Activated CD4-positive, alpha-beta T cell treated with anti-CD3 and anti-CD28 coated beads for 36 hours (primary cell): ENCODE measurements at regions not wholly inside any gene's neighbourhood (a gene's known extent, or its start where the extent isn't known, plus 50 kb on each side); places are given as distances from the start of the nearest gene placed in this dataset.

Source experiments
- ATAC-seq: fragments of 200-7000 bp; cut with Tn5 transposase; one replicate; pipeline ENCODE4 v1.10.0; 2021; ENCODE audit warnings: mild to moderate bottlenecking, moderate library complexity
- CTCF ChIA-PET: fragments of 350-600 bp; sonication (Branson Sonifier 250); formaldehyde crosslinking; loops from one replicate; lab custom pipeline; 2021; ENCODE audit warnings: antibody characterized with exemption; lab: Charles Lee
- POLR2A ChIA-PET: fragments of 350-600 bp; sonication (Branson Sonifier 250); formaldehyde crosslinking; loops from one replicate; lab custom pipeline; 2021; ENCODE audit warnings: antibody characterized with exemption, inconsistent platforms; lab: Charles Lee
- DNase-seq: peaks from one replicate; pipeline ENCODE4 v3.0.0-alpha.2; 2020
- H3K27ac Mint-ChIP-seq: one replicate; pipeline ENCODE4 v1.8.0; 2021; ENCODE audit warnings: mixed read lengths
- H3K27me3 Mint-ChIP-seq: one replicate; pipeline ENCODE4 v1.8.0; 2021; ENCODE audit warnings: mixed read lengths
- H3K36me3 Mint-ChIP-seq: one replicate; pipeline ENCODE4 v1.8.0; 2021; ENCODE audit warnings: low read depth, mixed read lengths
- H3K4me1 Mint-ChIP-seq: one replicate; pipeline ENCODE4 v1.8.0; 2021; ENCODE audit warnings: mixed read lengths
- H3K4me3 Mint-ChIP-seq: one replicate; pipeline ENCODE4 v1.8.0; 2021; ENCODE audit warnings: mild to moderate bottlenecking, moderate library complexity, mixed read lengths
- H3K9me3 Mint-ChIP-seq: one replicate; pipeline ENCODE4 v1.8.0; 2021; ENCODE audit warnings: low read depth, mixed read lengths
- intact Hi-C, 2 experiments: fragments of 100-400 bp; cut with DNase I in 1 of 2; cut with micrococcal nuclease in 1 of 2; formaldehyde crosslinking; loops; one replicate each; pipeline versions ENCODE4 v1.14.2 to v1.15.1; 2022 to 2024; cut with DNase I, micrococcal nuclease

DNA sequence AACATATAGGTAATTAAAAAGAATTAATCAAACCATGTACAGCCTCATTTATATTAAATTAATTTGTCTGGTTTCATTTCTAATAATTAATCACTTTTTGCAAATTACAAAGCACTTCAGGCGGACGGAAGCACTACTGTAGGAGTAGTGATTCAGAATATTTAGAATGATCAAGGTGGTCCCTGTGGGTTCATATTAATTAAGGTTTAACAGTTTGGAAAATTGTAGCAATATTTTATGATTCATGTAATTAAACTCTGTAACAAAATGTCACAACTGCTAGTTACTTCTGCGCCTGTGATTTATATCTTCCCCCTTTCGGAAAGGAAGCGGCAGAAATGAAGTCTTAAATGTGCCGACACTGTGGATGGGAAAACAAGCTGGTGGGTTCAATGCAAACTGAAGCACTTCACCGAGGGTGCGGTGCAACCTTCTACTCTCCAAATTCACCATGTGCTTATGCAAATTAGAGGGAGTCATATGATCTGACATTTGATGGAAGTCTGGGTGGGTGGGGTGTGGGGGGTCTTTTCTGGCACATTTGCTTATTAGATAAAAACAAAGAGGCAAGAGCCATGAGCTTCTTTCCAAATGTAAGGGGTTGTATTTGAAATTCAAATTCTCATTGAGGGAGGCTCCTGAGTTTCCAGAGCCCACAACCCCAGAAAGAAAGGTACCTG lies 679.4 kb downstream of the TOX3 start:
- Mint-ChIP-seq H3K27me3 (no peaks in the 10 kb centered on the region), H3K9me3 (peaks cover 4% of the 10 kb centered on the region), H3K27ac (no peak overlapping the region), H3K4me3 (no peak overlapping the region), H3K4me1 (no peaks in the 10 kb centered on the region), H3K36me3 (no peaks in the 10 kb centered on the region)
- intact Hi-C loops = no loop called here
- CTCF ChIA-PET = interaction anchor here (0.7 kb wide), 1 partner anchor 16 kb away, joined by 3 read pairs; no protein-coding TSS in a partner anchor
- POLR2A ChIA-PET = no interaction called here
- DNase-seq (no peak), ATAC-seq (no peak)

GRCh38 chr16:51864575-51864974 lies 682.4 kb downstream of the TOX3 start:
- H3K4me1 Mint-ChIP-seq = no peaks in the 10 kb centered on the region
- CTCF ChIA-PET = no interaction called here
- no peak overlapping the region for H3K27ac Mint-ChIP-seq
- POLR2A ChIA-PET = no interaction called here
- intact Hi-C loops = no loop called here
- DNase-seq = no peak
- H3K36me3 Mint-ChIP-seq = no peaks in the 10 kb centered on the region
- no peaks in the 10 kb centered on the region for H3K27me3 Mint-ChIP-seq
- H3K4me3 Mint-ChIP-seq = no peak overlapping the region
- H3K9me3 Mint-ChIP-seq = peaks cover 3% of the 10 kb centered on the region
- no peak for ATAC-seq

- Mint-ChIP-seq H3K9me3 (peaks cover 8% of the 10 kb centered on the region), H3K4me1 (no peaks in the 10 kb centered on the region), H3K4me3 (no peak overlapping the region), H3K36me3 (no peaks in the 10 kb centered on the region), H3K27ac (no peak overlapping the region), H3K27me3 (no peaks in the 10 kb centered on the region)
- intact Hi-C loops = no loop called here
- ChIA-PET CTCF (interaction anchor here (0.6 kb wide), 1 partner anchor 92 kb away, joined by 3 read pairs; no protein-coding TSS in a partner anchor), POLR2A (no interaction called here)
- DNase-seq (no peak), ATAC-seq (no peak)
Observed at GRCh38 chr16:51854401-51854951, 692.5 kb downstream of the TOX3 start.

DNA sequence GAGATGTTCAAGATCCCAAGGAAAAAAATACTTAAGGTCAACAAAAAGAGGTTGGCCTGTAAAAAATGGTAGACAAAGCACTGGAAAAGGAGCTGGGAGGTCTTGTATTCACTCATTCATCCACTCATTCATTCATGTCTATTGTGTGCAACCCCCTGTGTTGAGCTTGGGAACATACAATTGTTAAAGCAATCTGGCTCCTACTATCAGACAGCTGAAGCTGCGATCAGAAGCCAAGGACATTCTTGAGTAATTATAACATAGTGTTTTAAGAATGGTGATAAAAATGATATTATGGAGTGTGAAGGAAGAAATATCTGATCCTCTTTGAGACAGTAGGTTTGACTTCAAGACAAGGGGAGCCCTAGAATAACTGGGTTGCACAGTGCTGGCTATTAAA lies 693.4 kb downstream of the TOX3 start:
- POLR2A ChIA-PET = interaction anchor here (0.5 kb wide), 1 partner anchor 149 kb away, joined by 4 read pairs; no protein-coding TSS in a partner anchor
- intact Hi-C loops = loop anchor here in 1 of 2 experiments (2.0 kb wide), 1 partner anchor 33 kb away; no protein-coding TSS in a partner anchor
- CTCF ChIA-PET = no interaction called here
- Mint-ChIP-seq H3K4me3 (no peak overlapping the region), H3K4me1 (no peaks in the 10 kb centered on the region), H3K36me3 (no peaks in the 10 kb centered on the region), H3K27me3 (no peaks in the 10 kb centered on the region), H3K27ac (no peak overlapping the region), H3K9me3 (peaks cover 8% of the 10 kb centered on the region)
- ATAC-seq (no peak), DNase-seq (no peak)

DNA sequence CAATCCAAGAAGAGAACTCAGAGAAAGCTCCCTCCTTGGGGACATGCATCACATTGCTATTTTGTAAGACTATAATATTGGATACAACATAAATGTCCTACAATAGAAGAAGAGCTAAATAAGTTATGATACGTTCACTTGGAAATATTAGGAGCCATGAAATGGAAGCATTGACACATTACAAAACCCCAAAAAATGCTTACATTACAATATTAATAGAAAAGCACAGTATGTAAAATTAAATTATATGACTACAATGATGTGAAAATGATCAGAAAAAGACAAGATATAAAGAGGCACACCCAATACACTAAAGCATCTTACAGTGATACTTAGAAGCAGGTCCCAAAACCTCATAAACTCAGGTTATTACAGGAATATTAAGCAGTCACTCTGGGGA lies 694.1 kb downstream of the TOX3 start:
- no peaks in the 10 kb centered on the region for H3K4me1 Mint-ChIP-seq
- H3K36me3 Mint-ChIP-seq = no peaks in the 10 kb centered on the region
- intact Hi-C loops = loop anchor here in 1 of 2 experiments (2.0 kb wide), 1 partner anchor 34 kb away; no protein-coding TSS in a partner anchor
- H3K9me3 Mint-ChIP-seq = peaks cover 8% of the 10 kb centered on the region
- POLR2A ChIA-PET = no interaction called here
- H3K4me3 Mint-ChIP-seq = no peak overlapping the region
- DNase-seq (no peak), ATAC-seq (no peak)
- H3K27me3 Mint-ChIP-seq = no peaks in the 10 kb centered on the region
- CTCF ChIA-PET = no interaction called here
- H3K27ac Mint-ChIP-seq = no peak overlapping the region

- DNase-seq (no peak), ATAC-seq (no peak)
- intact Hi-C loops = no loop called here
- CTCF ChIA-PET = no interaction called here
- Mint-ChIP-seq H3K36me3 (no peaks in the 10 kb centered on the region), H3K4me3 (no peak overlapping the region), H3K4me1 (no peaks in the 10 kb centered on the region), H3K27me3 (no peaks in the 10 kb centered on the region), H3K9me3 (peaks cover 6% of the 10 kb centered on the region), H3K27ac (no peak overlapping the region)
- POLR2A ChIA-PET = no interaction called here
Observed at GRCh38 chr16:51851111-51851510, 695.8 kb downstream of the TOX3 start.

DNA sequence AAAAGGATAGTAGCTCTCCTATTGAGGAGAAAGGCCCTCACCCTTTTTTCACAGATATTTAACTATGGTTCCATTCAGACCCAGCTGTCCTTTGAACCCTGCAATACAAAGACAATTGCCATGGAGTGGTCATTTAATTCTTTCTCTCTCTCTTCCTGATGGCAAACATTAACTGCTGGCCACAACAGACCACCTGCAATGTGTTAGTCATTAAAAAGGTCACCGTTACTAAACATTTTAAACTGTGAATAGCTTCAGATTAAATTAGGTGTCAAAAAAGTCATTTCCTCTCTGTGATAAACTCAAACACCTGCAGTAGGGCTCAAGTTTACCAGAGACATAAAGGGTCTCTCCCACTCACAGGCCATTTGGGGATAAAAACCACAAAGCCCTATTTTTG lies 697.2 kb downstream of the TOX3 start:
- no peak for ATAC-seq
- DNase-seq = no peak
- Mint-ChIP-seq H3K9me3 (peaks cover 6% of the 10 kb centered on the region), H3K4me3 (no peak overlapping the region), H3K27me3 (no peaks in the 10 kb centered on the region), H3K4me1 (no peaks in the 10 kb centered on the region), H3K36me3 (no peaks in the 10 kb centered on the region), H3K27ac (no peak overlapping the region)
- ChIA-PET POLR2A (no interaction called here), CTCF (no interaction called here)
- intact Hi-C loops = no loop called here

GRCh38 chr16:51845586-51846305 lies 694.7 kb upstream of the SALL1 start:
- peaks cover 2% of the 10 kb centered on the region for H3K27me3 Mint-ChIP-seq
- H3K27ac Mint-ChIP-seq = no peak overlapping the region
- H3K4me1 Mint-ChIP-seq = no peaks in the 10 kb centered on the region
- no peaks in the 10 kb centered on the region for H3K36me3 Mint-ChIP-seq
- H3K4me3 Mint-ChIP-seq = no peak overlapping the region
- intact Hi-C loops = no loop called here
- no peak for ATAC-seq
- ChIA-PET POLR2A (no interaction called here), CTCF (no interaction called here)
- no peak for DNase-seq
- H3K9me3 Mint-ChIP-seq = peaks cover 2% of the 10 kb centered on the region

GRCh38 chr16:51839727-51840462 lies 688.8 kb upstream of the SALL1 start:
- ChIA-PET POLR2A (no interaction called here), CTCF (no interaction called here)
- Mint-ChIP-seq H3K27me3 (peaks cover 2% of the 10 kb centered on the region), H3K27ac (no peak overlapping the region), H3K36me3 (no peaks in the 10 kb centered on the region), H3K4me1 (no peaks in the 10 kb centered on the region), H3K4me3 (no peak overlapping the region), H3K9me3 (peaks cover 2% of the 10 kb centered on the region)
- ATAC-seq (no peak), DNase-seq (no peak)
- intact Hi-C loops = no loop called here

DNA sequence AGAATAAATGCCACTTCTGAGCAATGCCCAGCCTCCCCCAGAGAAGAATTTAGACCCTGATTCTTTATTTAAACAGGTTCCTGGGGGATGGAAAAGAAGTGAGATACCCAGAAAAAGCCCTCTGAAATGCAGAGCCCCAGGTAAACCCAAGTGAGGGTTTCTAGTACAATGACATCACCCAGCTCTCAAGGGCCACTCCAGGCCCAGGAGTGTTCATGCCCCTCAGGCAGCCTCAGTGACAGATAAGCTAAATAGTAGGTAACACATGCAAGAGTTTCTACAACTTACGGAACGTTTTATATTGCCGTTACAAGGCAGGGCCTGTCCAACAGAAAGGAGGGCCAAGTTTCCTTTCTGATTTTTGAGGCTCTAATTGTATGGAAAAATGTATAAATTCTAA lies 683.7 kb upstream of the SALL1 start:
- ChIA-PET CTCF (interaction anchor here (0.8 kb wide), 1 partner anchor 925 kb away, joined by 3 read pairs; no protein-coding TSS in a partner anchor), POLR2A (no interaction called here)
- Mint-ChIP-seq H3K4me1 (no peaks in the 10 kb centered on the region), H3K9me3 (peaks cover 5% of the 10 kb centered on the region), H3K27me3 (no peaks in the 10 kb centered on the region), H3K27ac (no peak overlapping the region), H3K36me3 (no peaks in the 10 kb centered on the region), H3K4me3 (no peak overlapping the region)
- DNase-seq (no peak), ATAC-seq (no peak)
- intact Hi-C loops = no loop called here

GRCh38 chr16:51834133-51834532 lies 683.1 kb upstream of the SALL1 start:
- no peaks in the 10 kb centered on the region for H3K4me1 Mint-ChIP-seq
- no peak overlapping the region for H3K4me3 Mint-ChIP-seq

More at GRCh38 chr16:51834133-51834532, 683.1 kb upstream of the SALL1 start:
- no peak for DNase-seq
- no peaks in the 10 kb centered on the region for H3K36me3 Mint-ChIP-seq
- ChIA-PET POLR2A (no interaction called here), CTCF (no interaction called here)
- no peak overlapping the region for H3K27ac Mint-ChIP-seq
- ATAC-seq = no peak
- peaks cover 5% of the 10 kb centered on the region for H3K9me3 Mint-ChIP-seq
- intact Hi-C loops = no loop called here
- H3K27me3 Mint-ChIP-seq = no peaks in the 10 kb centered on the region
